ENCODE measurements at regions not wholly inside any gene's neighbourhood (a gene's known extent, or its start where the extent isn't known, plus 50 kb on each side); places are given as distances from the start of the nearest gene placed in this dataset.

DNA sequence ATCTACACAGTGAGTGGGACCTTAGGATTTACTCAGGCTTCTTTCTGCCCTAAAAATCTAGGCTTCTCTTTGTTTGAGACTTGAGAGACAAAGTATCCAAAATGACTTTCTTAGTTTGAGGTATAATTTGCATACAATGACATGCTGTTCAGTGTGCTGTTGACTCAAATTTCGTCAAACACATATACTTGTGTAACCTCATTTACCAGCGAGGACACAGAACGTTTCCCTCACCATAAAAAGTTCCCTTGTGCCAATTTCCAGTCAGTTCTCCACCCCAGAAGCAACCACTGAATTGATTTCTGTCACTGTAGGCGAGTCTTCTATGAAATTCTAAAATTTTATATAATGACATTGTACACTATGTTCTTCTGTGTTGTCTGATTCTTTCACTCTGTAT is 68.0 kb upstream of the MAF start:
- no peak for DNase-seq (ENCODE audit: low read depth)
- TF ChIP-seq, protein P1, sequence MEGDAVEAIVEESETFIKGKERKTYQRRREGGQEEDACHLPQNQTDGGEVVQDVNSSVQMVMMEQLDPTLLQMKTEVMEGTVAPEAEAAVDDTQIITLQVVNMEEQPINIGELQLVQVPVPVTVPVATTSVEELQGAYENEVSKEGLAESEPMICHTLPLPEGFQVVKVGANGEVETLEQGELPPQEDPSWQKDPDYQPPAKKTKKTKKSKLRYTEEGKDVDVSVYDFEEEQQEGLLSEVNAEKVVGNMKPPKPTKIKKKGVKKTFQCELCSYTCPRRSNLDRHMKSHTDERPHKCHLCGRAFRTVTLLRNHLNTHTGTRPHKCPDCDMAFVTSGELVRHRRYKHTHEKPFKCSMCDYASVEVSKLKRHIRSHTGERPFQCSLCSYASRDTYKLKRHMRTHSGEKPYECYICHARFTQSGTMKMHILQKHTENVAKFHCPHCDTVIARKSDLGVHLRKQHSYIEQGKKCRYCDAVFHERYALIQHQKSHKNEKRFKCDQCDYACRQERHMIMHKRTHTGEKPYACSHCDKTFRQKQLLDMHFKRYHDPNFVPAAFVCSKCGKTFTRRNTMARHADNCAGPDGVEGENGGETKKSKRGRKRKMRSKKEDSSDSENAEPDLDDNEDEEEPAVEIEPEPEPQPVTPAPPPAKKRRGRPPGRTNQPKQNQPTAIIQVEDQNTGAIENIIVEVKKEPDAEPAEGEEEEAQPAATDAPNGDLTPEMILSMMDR (IDR thresholded peaks at IDR 0.05; ENCODE audit: low read length, missing control alignments), result no peak
- H3K4me3 ChIP-seq (replicated peaks; ENCODE audit: low read depth, low read length), result no peak overlapping the region

DNA sequence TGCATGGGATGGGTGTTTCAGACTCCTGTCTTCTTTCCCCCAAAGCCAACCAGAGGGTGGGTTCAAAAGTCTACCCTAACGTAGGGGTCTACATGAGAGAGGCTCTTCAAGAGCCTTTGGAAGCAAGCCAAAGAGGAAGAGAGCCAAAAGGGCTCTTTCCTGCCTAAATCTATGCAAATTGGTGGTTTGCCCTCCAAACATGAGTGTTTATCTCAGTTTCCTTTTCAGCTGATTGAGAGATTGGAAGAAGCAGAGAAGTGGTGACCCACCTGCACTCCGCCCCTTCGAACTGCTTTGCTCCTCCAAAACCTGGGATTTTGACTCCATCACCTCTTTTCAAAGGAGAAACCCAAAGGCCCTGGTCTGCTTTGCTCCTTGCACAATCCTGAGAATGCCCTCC is 65.4 kb upstream of the MAF start:
- DNase-seq (ENCODE audit: low read depth), result no peak
- TF ChIP-seq, protein P1 (IDR thresholded peaks at IDR 0.05; ENCODE audit: low read length, missing control alignments), result no peak
- H3K4me3 ChIP-seq (replicated peaks; ENCODE audit: low read depth, low read length), result no peak overlapping the region

DNA sequence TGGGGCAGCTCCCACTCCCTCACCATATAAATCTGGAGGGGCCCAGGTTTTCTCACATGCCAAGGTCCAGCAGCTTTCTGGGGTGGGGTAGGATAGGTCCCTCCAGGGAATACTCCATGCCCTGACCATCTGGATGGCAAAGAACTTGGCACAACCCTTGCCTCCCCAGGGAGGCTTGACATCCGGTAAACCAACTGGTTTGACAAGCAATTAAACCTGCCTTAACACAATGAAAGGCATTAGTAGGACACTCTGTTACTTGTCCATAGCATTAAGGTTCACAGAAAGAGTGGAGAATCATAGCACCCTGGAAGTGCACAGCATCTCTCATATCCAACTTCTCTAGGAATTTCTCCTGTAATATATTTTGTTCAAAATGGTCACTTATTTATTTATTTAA is 63.9 kb upstream of the MAF start:
- H3K4me3 ChIP-seq (replicated peaks; ENCODE audit: low read depth, low read length), result no peak overlapping the region
- TF ChIP-seq, protein P1 (IDR thresholded peaks at IDR 0.05; ENCODE audit: low read length, missing control alignments), result no peak
- DNase-seq (ENCODE audit: low read depth), result no peak

DNA sequence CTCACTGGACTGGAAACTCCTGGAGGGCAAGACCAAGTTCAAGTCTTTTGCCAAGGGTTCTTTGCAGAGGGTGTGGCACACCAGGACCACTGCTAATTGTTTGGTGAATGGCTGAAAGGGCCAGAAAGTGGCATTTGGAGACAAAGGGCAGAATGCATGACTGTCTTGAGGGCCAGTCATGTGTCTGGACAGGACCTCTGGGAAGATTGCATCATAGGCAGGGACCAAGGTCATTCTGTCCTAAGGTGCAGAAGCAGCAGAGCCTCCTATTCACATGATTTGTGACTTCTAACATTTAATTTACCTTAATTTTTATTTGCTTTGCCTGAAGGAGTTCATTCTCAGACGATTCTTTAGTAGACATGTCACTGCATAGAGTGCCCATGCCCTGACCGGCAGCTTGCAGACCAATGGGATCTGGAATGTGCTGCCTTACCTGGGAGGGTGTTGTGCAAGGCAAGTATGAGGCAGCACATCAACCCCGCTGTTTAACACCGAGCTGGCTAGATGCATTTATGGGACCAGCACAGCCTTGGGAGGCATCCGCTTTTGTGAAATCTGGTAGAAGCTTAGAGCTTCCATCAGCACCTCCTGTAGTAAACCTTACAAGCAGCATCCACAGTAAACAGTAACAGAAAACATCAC is 62.3 kb upstream of the MAF start:
- no peak overlapping the region for H3K4me3 ChIP-seq (replicated peaks; ENCODE audit: low read depth, low read length)
- no peak for DNase-seq (ENCODE audit: low read depth)
- TF ChIP-seq, protein P1 (IDR thresholded peaks at IDR 0.05; ENCODE audit: low read length, missing control alignments), result no peak

DNA sequence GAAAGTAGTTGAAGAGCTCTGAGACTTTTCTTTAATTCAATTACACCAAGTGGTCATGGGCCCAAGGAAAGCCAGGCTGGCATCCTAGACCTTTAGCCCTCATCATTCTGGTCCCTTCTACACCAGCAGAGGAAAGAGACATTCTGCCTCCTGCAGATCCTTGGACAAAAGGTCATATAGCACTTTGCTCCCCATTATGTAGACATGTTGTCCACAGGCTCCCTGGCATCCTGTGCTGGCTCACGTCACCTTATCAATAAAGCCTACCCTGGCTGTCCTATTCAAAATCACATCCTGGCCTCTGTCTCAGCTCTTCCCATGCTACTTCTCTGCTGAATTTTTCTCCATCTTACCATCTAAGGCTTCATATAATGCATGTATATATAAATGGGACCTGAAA is 61.6 kb upstream of the MAF start:
- no peak for DNase-seq (ENCODE audit: low read depth)
- TF ChIP-seq, protein P1 (IDR thresholded peaks at IDR 0.05; ENCODE audit: low read length, missing control alignments), result no peak
- no peak overlapping the region for H3K4me3 ChIP-seq (replicated peaks; ENCODE audit: low read depth, low read length)

DNA sequence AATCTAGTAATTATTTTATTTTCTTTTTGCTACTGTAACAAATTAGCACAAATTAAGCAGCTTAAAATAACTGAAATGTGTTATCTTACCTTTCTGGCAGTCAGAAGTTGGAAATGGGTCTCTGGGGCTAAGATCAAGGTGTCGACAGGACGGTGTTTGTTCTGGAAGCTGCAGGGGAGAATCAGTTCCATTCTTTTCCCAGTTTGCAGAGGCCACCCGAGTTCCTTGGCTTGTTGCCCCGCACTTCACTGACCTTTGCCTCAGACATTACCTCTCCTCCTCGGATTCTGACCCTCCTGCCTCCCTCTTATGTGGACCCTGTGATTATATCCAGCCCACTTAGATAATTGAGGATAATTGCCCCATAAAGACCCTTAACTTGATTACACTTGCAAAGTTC is 61.0 kb upstream of the MAF start:
- no peak overlapping the region for H3K4me3 ChIP-seq (replicated peaks; ENCODE audit: low read depth, low read length)
- TF ChIP-seq, protein P1 (IDR thresholded peaks at IDR 0.05; ENCODE audit: low read length, missing control alignments), result no peak
- no peak for DNase-seq (ENCODE audit: low read depth)

DNA sequence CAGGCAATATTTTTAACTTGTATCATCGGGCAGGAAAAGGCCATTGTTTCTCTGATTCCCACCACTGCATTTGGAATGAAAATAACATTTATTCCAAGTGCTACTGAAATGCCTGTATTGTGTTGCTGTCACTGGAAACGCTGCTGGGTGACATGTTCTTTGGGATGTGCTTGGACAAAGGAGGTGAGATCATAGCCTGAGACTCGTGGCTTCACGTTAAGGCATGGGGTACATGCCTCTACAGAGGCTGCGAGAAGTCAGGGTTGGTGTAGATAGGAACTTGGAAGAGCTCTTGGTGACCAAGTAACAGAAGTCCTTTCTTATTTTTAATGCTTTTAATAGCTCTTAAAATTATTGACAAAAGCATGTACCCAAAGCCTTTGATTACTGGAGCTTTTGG is 58.8 kb upstream of the MAF start:
- TF ChIP-seq, protein P1 (IDR thresholded peaks at IDR 0.05; ENCODE audit: low read length, missing control alignments), result no peak
- no peak for DNase-seq (ENCODE audit: low read depth)
- no peak overlapping the region for H3K4me3 ChIP-seq (replicated peaks; ENCODE audit: low read depth, low read length)
